Breast epithelium (tissue), 4 donors: ENCODE measurements at regions not wholly inside any gene's neighbourhood (a gene's known extent, or its start where the extent isn't known, plus 50 kb on each side); places are given as distances from the start of the nearest gene placed in this dataset.

ENCODE experiments used
- DNase-seq, 2 donors: peaks; one replicate each; pipeline ENCODE4 v3.0.0-alpha.2; 2019; ENCODE audit warnings: low spot score in 2 of 2
- H3K27ac ChIP-seq, 2 donors: fragments of 200-600 bp; sonication (generic) in 1 of 2; one replicate each; pipeline ENCODE4 v1.5.1; 2016 to 2019; ENCODE audit warnings: mild to moderate bottlenecking in 1 of 2
- H3K27me3 ChIP-seq, 2 donors: fragments of 200-600 bp; sonication (generic) in 1 of 2; one replicate each; pipeline versions ENCODE4 v1.5.1 to v1.6.0; 2017 to 2019; ENCODE audit warnings: control low read depth in 1 of 2, mild to moderate bottlenecking in 1 of 2
- H3K36me3 ChIP-seq: fragments of 200-600 bp; one replicate; pipeline ENCODE4 v1.5.1; 2019
- H3K4me1 ChIP-seq, 2 donors: fragments of 200-600 bp; sonication (generic); one replicate each; pipeline ENCODE4 v1.5.1; 2016 to 2019; ENCODE audit warnings: control low read depth in 1 of 2
- H3K4me3 ChIP-seq, 3 donors: fragments of 200-600 bp; sonication (generic); 1 replicate in 2 of 3; 2 replicates in 1 of 3; pipeline ENCODE4 v1.5.1; 2016 to 2019; ENCODE audit warnings: mild to moderate bottlenecking in 3 of 3, moderate library complexity in 2 of 3
- H3K9me3 ChIP-seq, 2 donors: fragments of 200-600 bp; sonication (generic) in 1 of 2; one replicate each; pipeline ENCODE4 v1.5.1; 2016 to 2019; ENCODE audit warnings: control low read depth in 1 of 2
- CTCF ChIP-seq, 3 donors: fragments of 450-650 bp; IDR thresholded peaks; one replicate each; pipeline ENCODE4 v1.5.1; 2016 to 2017; ENCODE audit warnings: antibody characterized with exemption in 3 of 3, mild to moderate bottlenecking in 3 of 3, moderate library complexity in 3 of 3
- POLR2A ChIP-seq: fragments of 450-650 bp; IDR thresholded peaks from one replicate; pipeline ENCODE4 v1.6.1; 2016; ENCODE audit warnings: antibody characterized with exemption, mild to moderate bottlenecking, moderate library complexity
- POLR2AphosphoS5 ChIP-seq, 3 donors: sonication (generic); formaldehyde crosslinking; IDR thresholded peaks; one replicate each; pipeline ENCODE4 v1.6.1; 2017; ENCODE audit warnings: antibody characterized with exemption in 3 of 3
- intact Hi-C: fragments of 100-400 bp; cut with DNase I; formaldehyde crosslinking; loops from one replicate; pipeline ENCODE4 v1.15.1; 2023; ENCODE audit warnings: low total_unique reads

DNA sequence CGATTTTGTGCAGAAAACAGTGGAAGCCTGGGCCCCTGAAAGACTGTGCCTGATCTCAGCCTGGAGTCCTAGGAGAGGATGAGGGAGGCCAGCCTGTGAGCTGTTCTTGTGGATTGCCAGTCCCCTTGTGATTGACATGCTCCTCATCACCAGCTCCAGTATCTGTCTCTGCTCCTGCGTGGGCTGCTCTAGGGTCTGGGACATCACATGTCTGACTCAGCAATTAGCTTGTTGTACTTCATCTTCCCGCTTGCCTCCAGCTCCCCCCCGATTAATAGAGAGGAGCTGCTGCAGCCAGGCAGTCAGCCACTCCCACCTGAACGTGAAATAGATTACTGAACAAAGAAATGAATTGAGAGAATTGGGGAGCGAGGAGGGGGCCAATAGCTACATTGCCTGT, 99.6 kb upstream of the TBX20 start:
- H3K9me3 ChIP-seq = peaks cover 0 to 8% of the 10 kb centered on the region in 2 donors
- DNase-seq = no peak
- H3K4me3 ChIP-seq = no peak overlapping the region
- H3K4me1 ChIP-seq = no peaks in the 10 kb centered on the region
- H3K27ac ChIP-seq = no peak overlapping the region
- no peak for TF ChIP-seq CTCF (IDR thresholded peaks at IDR 0.05)
- TF ChIP-seq POLR2A = no peak
- TF ChIP-seq POLR2AphosphoS5 (IDR thresholded peaks at IDR 0.05) = no peak
- H3K36me3 ChIP-seq = no peaks in the 10 kb centered on the region
- intact Hi-C loops = no loop called here
- no peaks in the 10 kb centered on the region for H3K27me3 ChIP-seq

- intact Hi-C loops = no loop called here
- H3K27me3 ChIP-seq = no peaks in the 10 kb centered on the region
- no peak for DNase-seq
- H3K27ac ChIP-seq = no peak overlapping the region
- H3K4me3 ChIP-seq = no peak overlapping the region
- no peaks in the 10 kb centered on the region for H3K4me1 ChIP-seq
- no peaks in the 10 kb centered on the region for H3K9me3 ChIP-seq
- TF ChIP-seq POLR2AphosphoS5 (IDR thresholded peaks at IDR 0.05) (no peak), CTCF (IDR thresholded peaks at IDR 0.05) (no peak), POLR2A (no peak)
- no peaks in the 10 kb centered on the region for H3K36me3 ChIP-seq
Observed at GRCh38 chr7:35351466-35351865, 97.6 kb upstream of the TBX20 start.

DNA sequence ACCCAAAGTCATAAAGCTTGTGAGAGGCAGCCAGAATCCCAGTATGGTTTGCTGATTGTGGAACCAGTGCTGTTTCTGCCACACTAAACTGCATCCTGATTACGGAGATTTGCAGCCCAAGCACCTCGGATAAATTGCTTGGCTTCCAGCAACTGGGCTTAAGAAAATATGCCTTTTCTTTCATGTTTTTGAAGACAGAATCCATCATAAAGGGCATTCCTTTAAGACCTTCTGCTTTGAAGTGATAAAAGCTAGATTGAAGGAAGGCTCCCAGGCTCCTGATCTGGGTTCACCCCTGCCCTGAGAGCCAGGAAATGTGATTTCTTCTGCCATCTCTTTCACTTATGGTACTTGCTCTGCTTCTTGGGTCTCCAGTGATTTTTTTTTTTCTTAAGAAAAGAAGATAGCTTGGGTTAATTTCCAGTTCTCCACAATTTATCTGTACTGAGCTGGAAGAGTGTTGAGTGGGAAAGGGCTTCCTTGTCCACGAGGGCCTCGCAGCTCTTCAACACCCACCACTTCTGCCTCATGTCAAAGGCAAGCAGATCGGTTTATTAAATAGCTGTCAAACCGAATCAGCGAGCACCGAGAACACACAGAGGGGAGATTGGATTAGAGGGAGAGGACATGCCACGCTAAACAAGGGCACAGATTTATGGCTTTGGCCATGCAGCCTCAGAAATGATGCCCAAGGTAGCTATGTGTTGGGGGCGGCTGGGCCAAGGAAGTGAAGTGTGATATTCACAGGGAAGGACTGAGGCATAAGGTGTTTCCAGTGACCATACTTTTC, 94.9 kb upstream of the TBX20 start:
- no peaks in the 10 kb centered on the region for H3K36me3 ChIP-seq
- no peak for DNase-seq
- H3K4me3 ChIP-seq = no peak overlapping the region
- no peak overlapping the region for H3K27ac ChIP-seq
- no peaks in the 10 kb centered on the region for H3K27me3 ChIP-seq
- intact Hi-C loops = no loop called here
- H3K9me3 ChIP-seq = no peaks in the 10 kb centered on the region
- TF ChIP-seq CTCF (IDR thresholded peaks at IDR 0.05) (no peak), POLR2A (no peak), POLR2AphosphoS5 (IDR thresholded peaks at IDR 0.05) (no peak)
- H3K4me1 ChIP-seq = no peaks in the 10 kb centered on the region

DNA sequence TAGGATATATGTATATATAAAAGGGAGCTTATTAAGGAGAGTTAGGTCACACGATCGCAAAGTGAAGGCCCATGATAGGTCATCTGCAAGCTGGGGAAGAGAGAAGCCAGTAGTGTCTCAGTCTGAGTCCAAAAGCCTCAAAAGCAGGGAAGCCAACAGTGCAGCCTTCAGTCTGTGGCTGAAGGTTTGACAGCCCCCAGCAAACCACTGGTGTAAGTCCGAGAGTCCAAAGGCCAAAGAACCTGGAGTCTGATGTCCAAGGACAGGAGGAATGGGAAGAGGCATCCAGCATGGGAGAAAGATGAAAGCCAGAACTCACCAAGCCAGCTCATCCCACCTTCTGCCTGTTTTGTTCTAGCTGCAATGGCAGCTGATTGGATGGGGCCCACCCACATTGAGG, 88.9 kb upstream of the TBX20 start:
- no peaks in the 10 kb centered on the region for H3K27me3 ChIP-seq
- no peaks in the 10 kb centered on the region for H3K4me1 ChIP-seq
- no peak for TF ChIP-seq CTCF (IDR thresholded peaks at IDR 0.05)
- no peak for TF ChIP-seq POLR2A
- no peak for TF ChIP-seq POLR2AphosphoS5 (IDR thresholded peaks at IDR 0.05)
- no peaks in the 10 kb centered on the region for H3K36me3 ChIP-seq
- H3K27ac ChIP-seq = no peak overlapping the region
- no peak overlapping the region for H3K4me3 ChIP-seq
- DNase-seq = no peak
- intact Hi-C loops = no loop called here
- H3K9me3 ChIP-seq = no peaks in the 10 kb centered on the region

DNA sequence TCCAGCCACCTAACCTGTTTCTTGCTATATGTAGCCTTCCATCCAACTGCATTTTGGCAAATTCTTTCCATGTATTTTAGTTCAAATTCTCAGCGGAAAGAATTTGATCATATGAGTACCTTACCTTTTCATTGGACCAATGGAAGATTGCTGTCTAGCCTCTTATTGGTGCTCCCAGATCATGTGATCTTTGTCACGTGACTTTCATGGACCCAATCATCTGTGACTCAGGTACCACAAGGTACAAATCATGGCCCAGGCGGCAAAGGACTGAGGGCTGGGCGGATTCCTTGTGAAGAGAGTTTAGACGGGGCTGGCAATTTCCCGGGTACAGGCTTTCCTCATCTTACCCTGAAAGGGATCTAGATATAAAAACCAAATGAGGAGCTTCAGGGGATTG, 85.9 kb upstream of the TBX20 start:
- DNase-seq = no peak
- Histone ChIP-seq H3K4me3 (no peak overlapping the region), H3K36me3 (no peaks in the 10 kb centered on the region), H3K4me1 (no peaks in the 10 kb centered on the region), H3K27ac (no peak overlapping the region), H3K27me3 (no peaks in the 10 kb centered on the region), H3K9me3 (no peaks in the 10 kb centered on the region)
- TF ChIP-seq CTCF (IDR thresholded peaks at IDR 0.05) (no peak), POLR2A (no peak), POLR2AphosphoS5 (IDR thresholded peaks at IDR 0.05) (no peak)
- intact Hi-C loops = no loop called here
